ENCODE measurements at regions not wholly inside any gene's neighbourhood (a gene's known extent, or its start where the extent isn't known, plus 50 kb on each side); places are given as distances from the start of the nearest gene placed in this dataset.

DNA sequence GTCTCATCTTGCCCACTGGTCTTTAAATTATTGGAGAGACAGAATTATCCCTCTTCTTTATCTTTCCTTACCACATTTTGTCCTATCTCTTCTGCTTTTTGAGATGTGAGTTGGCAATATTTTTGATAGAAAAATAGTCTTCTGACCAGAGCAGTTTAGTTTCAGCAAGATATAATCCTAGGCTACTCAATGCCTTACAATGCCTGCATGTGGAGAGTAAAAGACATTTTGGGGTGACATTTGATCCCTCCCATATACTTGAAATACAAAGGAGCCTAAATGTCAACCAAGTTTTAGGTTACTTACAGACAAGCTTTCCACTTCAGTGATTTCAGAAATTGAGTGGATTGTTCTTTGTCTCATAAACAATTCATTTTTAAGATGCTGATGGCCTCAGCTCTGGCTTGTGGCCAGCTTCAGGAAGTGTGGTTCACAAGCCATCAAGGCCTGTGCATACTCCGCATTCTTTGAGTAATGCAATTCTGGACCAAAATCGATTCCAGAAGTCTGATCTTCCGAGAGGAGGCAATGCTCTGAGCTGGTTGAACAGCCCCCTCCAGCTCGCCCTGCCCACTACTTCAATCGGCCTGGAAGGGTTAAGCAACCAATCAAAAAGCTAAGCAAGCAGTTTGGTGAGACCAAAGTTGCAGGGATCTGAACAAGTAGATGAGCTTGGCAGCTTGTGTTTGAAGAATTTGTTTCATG lies 274.4 kb downstream of the BLID start:
- no peak for TF ChIP-seq SOX15 (CRISPR knock-in tag; IDR thresholded peaks at IDR 0.05)
- TF ChIP-seq GABPB1 (CRISPR knock-in tag; IDR thresholded peaks at IDR 0.05): no peak
- no peak for TF ChIP-seq FOXP1 (CRISPR knock-in tag; IDR thresholded peaks at IDR 0.05; ENCODE audit: borderline replicate concordance)
- TF ChIP-seq TEAD4 (CRISPR knock-in tag; IDR thresholded peaks at IDR 0.05): no peak
- TF ChIP-seq CTCF (IDR thresholded peaks at IDR 0.05): no peak
- TF ChIP-seq USF2 (CRISPR knock-in tag; IDR thresholded peaks at IDR 0.05): no peak
- TF ChIP-seq MLX (CRISPR knock-in tag; IDR thresholded peaks at IDR 0.05): no peak
- TF ChIP-seq ESRRA (CRISPR knock-in tag; IDR thresholded peaks at IDR 0.05; ENCODE audit: borderline replicate concordance): no peak
- TF ChIP-seq, protein P1, sequence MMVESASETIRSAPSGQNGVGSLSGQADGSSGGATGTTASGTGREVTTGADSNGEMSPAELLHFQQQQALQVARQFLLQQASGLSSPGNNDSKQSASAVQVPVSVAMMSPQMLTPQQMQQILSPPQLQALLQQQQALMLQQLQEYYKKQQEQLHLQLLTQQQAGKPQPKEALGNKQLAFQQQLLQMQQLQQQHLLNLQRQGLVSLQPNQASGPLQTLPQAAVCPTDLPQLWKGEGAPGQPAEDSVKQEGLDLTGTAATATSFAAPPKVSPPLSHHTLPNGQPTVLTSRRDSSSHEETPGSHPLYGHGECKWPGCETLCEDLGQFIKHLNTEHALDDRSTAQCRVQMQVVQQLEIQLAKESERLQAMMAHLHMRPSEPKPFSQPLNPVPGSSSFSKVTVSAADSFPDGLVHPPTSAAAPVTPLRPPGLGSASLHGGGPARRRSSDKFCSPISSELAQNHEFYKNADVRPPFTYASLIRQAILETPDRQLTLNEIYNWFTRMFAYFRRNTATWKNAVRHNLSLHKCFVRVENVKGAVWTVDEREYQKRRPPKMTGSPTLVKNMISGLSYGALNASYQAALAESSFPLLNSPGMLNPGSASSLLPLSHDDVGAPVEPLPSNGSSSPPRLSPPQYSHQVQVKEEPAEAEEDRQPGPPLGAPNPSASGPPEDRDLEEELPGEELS (CRISPR knock-in tag; IDR thresholded peaks at IDR 0.05): no peak
- TF ChIP-seq ARID4B (CRISPR knock-in tag; IDR thresholded peaks at IDR 0.05; ENCODE audit: borderline replicate concordance): no peak
